ENCODE measurements at regions not wholly inside any gene's neighbourhood (a gene's known extent, or its start where the extent isn't known, plus 50 kb on each side); places are given as distances from the start of the nearest gene placed in this dataset.
A peak's percentile ranks its signal among the peaks of the same experiment; 100 is the strongest.

GRCh38 chr18:4858379-4859127 lies 338.5 kb downstream of the AKAIN1 start:
- no peak for DNase-seq

GRCh38 chr18:4854671-4855070 lies 342.4 kb downstream of the AKAIN1 start:
- no peak for DNase-seq

- no peak for DNase-seq
These were observed 345.6 kb downstream of the AKAIN1 start for GRCh38 chr18:4851301-4851976.

GRCh38 chr18:4847056-4847455 lies 350.0 kb downstream of the AKAIN1 start:
- DNase-seq = no peak

- no peak for DNase-seq
These were observed 352.7 kb downstream of the AKAIN1 start for GRCh38 chr18:4844320-4844719.

- no peak for DNase-seq
These were observed 353.3 kb downstream of the AKAIN1 start for GRCh38 chr18:4843771-4844170.

- no peak for DNase-seq
These were observed 354.3 kb downstream of the AKAIN1 start for GRCh38 chr18:4842751-4843150.

- DNase-seq = no peak
These were observed 354.8 kb downstream of the AKAIN1 start for GRCh38 chr18:4842287-4842686.

- no peak for DNase-seq
These were observed 357.4 kb downstream of the AKAIN1 start for GRCh38 chr18:4839639-4840038.

- DNase-seq = no peak
These were observed 360.9 kb downstream of the AKAIN1 start for GRCh38 chr18:4836141-4836540.

GRCh38 chr18:4831791-4832375 lies 365.2 kb downstream of the AKAIN1 start:
- no peak for DNase-seq

GRCh38 chr18:4831127-4831526 lies 365.9 kb downstream of the AKAIN1 start:
- no peak for DNase-seq

- no peak for DNase-seq
These were observed 368.0 kb upstream of the DLGAP1 start for GRCh38 chr18:4823091-4823490.

GRCh38 chr18:4821801-4822200 lies 366.7 kb upstream of the DLGAP1 start:
- DNase-seq = no peak

GRCh38 chr18:4817665-4818064 lies 362.6 kb upstream of the DLGAP1 start:
- no peak for DNase-seq

- DNase-seq = no peak
These were observed 358.6 kb upstream of the DLGAP1 start for GRCh38 chr18:4813708-4814107.

- DNase-seq = no peak
These were observed 353.8 kb upstream of the DLGAP1 start for GRCh38 chr18:4808891-4809290.

- peak in 1 of 51 donors; percentile 7 for DNase-seq
These were observed 352.6 kb upstream of the DLGAP1 start for GRCh38 chr18:4807604-4808293.

GRCh38 chr18:4806331-4806730 lies 351.2 kb upstream of the DLGAP1 start:
- DNase-seq = no peak

- no peak for DNase-seq
These were observed 347.2 kb upstream of the DLGAP1 start for GRCh38 chr18:4802296-4802695.

GRCh38 chr18:4801151-4801550 lies 346.0 kb upstream of the DLGAP1 start:
- no peak for DNase-seq

GRCh38 chr18:4797002-4797685 lies 342.0 kb upstream of the DLGAP1 start:
- DNase-seq = no peak
